Epithelial cell of proximal tubule (primary cell): ENCODE measurements at regions not wholly inside any gene's neighbourhood (a gene's known extent, or its start where the extent isn't known, plus 50 kb on each side); places are given as distances from the start of the nearest gene placed in this dataset.

ENCODE experiments used
- DNase-seq: peaks from one replicate; pipeline ENCODE4 v3.0.0-alpha.2; 2011; ENCODE audit warnings: low read depth
- H3K4me3 ChIP-seq: 2 replicates; pipeline ENCODE4 v1.5.1; 2011; ENCODE audit warnings: low read depth, mild to moderate bottlenecking, low read length
- TF ChIP-seq, protein P1 (sequence below): conservative IDR thresholded peaks from 2 replicates; pipeline ENCODE4 v1.5.1; 2012; ENCODE audit warnings: low read depth, mild to moderate bottlenecking, low read length

DNA sequence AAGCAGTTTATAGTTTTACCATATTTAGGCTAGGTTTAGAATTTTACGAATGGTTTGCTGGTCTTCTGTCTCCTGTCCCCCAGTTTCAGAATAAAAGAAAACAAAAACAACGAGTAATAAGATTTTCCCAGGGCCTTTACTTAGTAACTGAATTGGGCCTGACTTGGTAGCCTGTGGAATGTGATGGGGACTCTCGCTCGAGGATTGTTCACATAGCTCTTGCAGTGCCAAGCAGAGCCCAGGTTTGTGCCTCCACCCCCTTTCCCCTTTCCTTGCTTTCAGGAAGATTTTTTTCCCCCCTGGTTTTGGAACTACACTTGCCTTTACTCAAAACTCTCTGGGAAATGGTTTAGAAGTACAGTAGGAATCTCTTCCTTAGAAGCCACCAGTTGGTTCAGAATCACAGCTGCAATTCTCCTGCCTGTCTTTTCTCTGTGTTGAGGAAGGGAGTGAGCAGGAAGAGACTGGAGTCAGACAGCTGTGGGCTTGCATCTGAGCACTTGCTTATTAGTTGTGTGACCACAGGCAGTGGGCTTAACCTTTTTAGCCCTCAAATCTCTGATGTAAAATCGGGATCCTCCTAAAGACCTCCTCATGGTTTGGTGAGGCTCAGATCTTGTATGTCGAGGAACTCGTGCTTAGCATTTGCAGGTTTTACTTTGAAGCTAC, 501.2 kb downstream of the PCNX1 start:
- H3K4me3 ChIP-seq: no peak overlapping the region
- DNase-seq: no peak
- TF ChIP-seq, protein P1, sequence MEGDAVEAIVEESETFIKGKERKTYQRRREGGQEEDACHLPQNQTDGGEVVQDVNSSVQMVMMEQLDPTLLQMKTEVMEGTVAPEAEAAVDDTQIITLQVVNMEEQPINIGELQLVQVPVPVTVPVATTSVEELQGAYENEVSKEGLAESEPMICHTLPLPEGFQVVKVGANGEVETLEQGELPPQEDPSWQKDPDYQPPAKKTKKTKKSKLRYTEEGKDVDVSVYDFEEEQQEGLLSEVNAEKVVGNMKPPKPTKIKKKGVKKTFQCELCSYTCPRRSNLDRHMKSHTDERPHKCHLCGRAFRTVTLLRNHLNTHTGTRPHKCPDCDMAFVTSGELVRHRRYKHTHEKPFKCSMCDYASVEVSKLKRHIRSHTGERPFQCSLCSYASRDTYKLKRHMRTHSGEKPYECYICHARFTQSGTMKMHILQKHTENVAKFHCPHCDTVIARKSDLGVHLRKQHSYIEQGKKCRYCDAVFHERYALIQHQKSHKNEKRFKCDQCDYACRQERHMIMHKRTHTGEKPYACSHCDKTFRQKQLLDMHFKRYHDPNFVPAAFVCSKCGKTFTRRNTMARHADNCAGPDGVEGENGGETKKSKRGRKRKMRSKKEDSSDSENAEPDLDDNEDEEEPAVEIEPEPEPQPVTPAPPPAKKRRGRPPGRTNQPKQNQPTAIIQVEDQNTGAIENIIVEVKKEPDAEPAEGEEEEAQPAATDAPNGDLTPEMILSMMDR: no peak

GRCh38 chr14:71410578-71411284, 503.5 kb downstream of the PCNX1 start:
- TF ChIP-seq, protein P1: no peak
- H3K4me3 ChIP-seq: no peak overlapping the region
- DNase-seq: no peak

GRCh38 chr14:71411285-71411595, 504.0 kb downstream of the PCNX1 start:
- TF ChIP-seq, protein P1: no peak
- no peak for DNase-seq
- no peak overlapping the region for H3K4me3 ChIP-seq

GRCh38 chr14:71411738-71412137, 504.5 kb downstream of the PCNX1 start:
- DNase-seq: no peak
- H3K4me3 ChIP-seq: no peak overlapping the region
- TF ChIP-seq, protein P1: no peak

DNA sequence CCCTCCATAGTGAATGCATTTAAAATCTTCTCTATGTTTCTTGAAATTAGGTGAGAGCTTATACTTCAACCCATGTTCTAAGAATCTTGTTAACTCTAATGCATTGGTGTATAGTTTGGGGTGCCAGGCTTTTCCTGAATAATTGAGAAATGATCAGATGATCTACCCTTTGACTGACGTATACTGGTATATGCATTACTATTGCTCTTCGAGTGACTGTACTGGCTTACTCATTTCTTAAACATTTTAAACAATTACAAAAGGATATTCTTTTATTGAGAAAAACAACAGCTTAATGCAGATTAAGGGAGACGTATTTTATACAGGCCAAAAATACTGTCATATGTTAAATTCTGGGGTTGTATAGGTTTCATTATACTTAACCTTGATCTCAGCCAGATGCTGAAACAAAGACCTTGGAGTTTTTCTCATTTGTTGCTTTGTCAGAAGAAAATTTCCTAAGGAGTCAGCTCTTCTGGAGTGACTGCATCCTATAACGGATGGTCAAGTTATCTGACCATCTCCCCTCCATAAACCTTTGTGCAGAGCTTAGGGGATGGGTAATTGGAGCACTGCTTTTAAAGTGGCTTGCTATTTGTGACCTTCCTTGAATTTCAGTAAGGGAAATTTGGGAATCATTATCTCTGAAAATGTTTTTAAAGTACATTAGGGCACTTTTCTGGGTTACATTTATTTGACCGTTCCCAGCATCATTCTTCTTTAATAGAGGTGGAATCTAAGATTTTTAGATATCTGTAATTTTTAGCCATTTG, 507.6 kb downstream of the PCNX1 start:
- TF ChIP-seq, protein P1: no peak
- no peak overlapping the region for H3K4me3 ChIP-seq
- DNase-seq: no peak

DNA sequence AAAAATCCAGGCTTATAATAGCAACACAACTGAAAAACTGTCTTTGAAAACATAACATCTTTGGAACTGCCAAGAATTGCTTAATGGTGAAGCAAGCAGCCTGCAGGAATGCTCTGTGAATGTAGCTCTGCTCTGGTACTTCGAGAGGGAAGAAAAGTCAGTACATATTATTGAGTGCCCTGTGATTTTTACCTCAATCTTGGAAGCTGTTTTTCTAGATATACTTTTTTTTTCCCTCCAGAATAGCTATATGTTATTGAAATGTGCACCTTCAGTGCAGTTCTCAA, 508.1 kb downstream of the PCNX1 start:
- no peak overlapping the region for H3K4me3 ChIP-seq
- DNase-seq: no peak
- TF ChIP-seq, protein P1: no peak
